ENCODE measurements at regions not wholly inside any gene's neighbourhood (a gene's known extent, or its start where the extent isn't known, plus 50 kb on each side); places are given as distances from the start of the nearest gene placed in this dataset.
A peak's percentile ranks its signal among the peaks of the same experiment; 100 is the strongest.
"Not testable (repeated sequence)": the region's sequence is repeated elsewhere in the genome, so short reads cannot be mapped to it uniquely, and the experiment has no call there.

GRCh38 chr2:16738361-16739225, 73.0 kb upstream of the CYRIA start:
- in situ Hi-C loops (cut with HindIII; ENCODE audit: low sequenced_read_pairs), result no loop called here
- no peak overlapping the region for H3K4me3 ChIP-seq (ENCODE audit: low read depth, low read length)
- no peak for DNase-seq (ENCODE audit: low read depth)
- no peak for TF ChIP-seq CTCF (IDR thresholded peaks at IDR 0.05; ENCODE audit: low read depth, low read length, missing control alignments)

- no peak overlapping the region for H3K4me3 ChIP-seq (ENCODE audit: low read depth, low read length)
- in situ Hi-C loops (cut with HindIII; ENCODE audit: low sequenced_read_pairs), result no loop called here
- no peak for DNase-seq (ENCODE audit: low read depth)
- no peak for TF ChIP-seq CTCF (IDR thresholded peaks at IDR 0.05; ENCODE audit: low read depth, low read length, missing control alignments)
Observed at GRCh38 chr2:16737812-16738211, 72.2 kb upstream of the CYRIA start.

GRCh38 chr2:16736633-16737032, 71.0 kb upstream of the CYRIA start:
- DNase-seq (ENCODE audit: low read depth), result no peak
- in situ Hi-C loops (cut with HindIII; ENCODE audit: low sequenced_read_pairs), result no loop called here
- TF ChIP-seq CTCF (IDR thresholded peaks at IDR 0.05; ENCODE audit: low read depth, low read length, missing control alignments), result no peak
- no peak overlapping the region for H3K4me3 ChIP-seq (ENCODE audit: low read depth, low read length)

- in situ Hi-C loops (cut with HindIII; ENCODE audit: low sequenced_read_pairs), result no loop called here
- TF ChIP-seq CTCF (IDR thresholded peaks at IDR 0.05; ENCODE audit: low read depth, low read length, missing control alignments), result no peak
- DNase-seq (ENCODE audit: low read depth), result no peak
- H3K4me3 ChIP-seq (ENCODE audit: low read depth, low read length), result no peak overlapping the region
Observed at GRCh38 chr2:16729335-16729734, 63.7 kb upstream of the CYRIA start.

GRCh38 chr2:16728351-16729136, 62.9 kb upstream of the CYRIA start:
- no peak for TF ChIP-seq CTCF (IDR thresholded peaks at IDR 0.05; ENCODE audit: low read depth, low read length, missing control alignments)
- H3K4me3 ChIP-seq (ENCODE audit: low read depth, low read length), result no peak overlapping the region
- DNase-seq (ENCODE audit: low read depth), result no peak
- in situ Hi-C loops (cut with HindIII; ENCODE audit: low sequenced_read_pairs), result no loop called here

- in situ Hi-C loops (cut with HindIII; ENCODE audit: low sequenced_read_pairs); DNase-seq (ENCODE audit: low read depth); H3K4me3 ChIP-seq (ENCODE audit: low read depth, low read length): not testable (repeated sequence)
Observed at GRCh38 chr2:16727849-16728248, 62.2 kb upstream of the CYRIA start.

GRCh38 chr2:16727256-16727655, 61.6 kb upstream of the CYRIA start:
- no peak for DNase-seq (ENCODE audit: low read depth)
- in situ Hi-C loops (cut with HindIII; ENCODE audit: low sequenced_read_pairs), result no loop called here
- TF ChIP-seq CTCF (IDR thresholded peaks at IDR 0.05; ENCODE audit: low read depth, low read length, missing control alignments), result peak; percentile 32
- H3K4me3 ChIP-seq (ENCODE audit: low read depth, low read length), result no peak overlapping the region
